Neural progenitor cell (in vitro differentiated cells): ENCODE measurements at regions not wholly inside any gene's neighbourhood (a gene's known extent, or its start where the extent isn't known, plus 50 kb on each side); places are given as distances from the start of the nearest gene placed in this dataset.

ENCODE experiments used
- DNase-seq: peaks from one replicate; pipeline ENCODE4 v3.0.0-alpha.2; 2016; ENCODE audit warnings: low spot score
- H2AFZ ChIP-seq: fragments of 200-600 bp; sonication (generic); replicated peaks from 2 replicates; pipeline ENCODE4 v1.6.1; 2016; ENCODE audit warnings: antibody characterized with exemption
- H3F3A ChIP-seq: fragments of 200-600 bp; sonication (generic); 2 replicates; pipeline ENCODE4 v1.6.1; 2016; ENCODE audit warnings: antibody characterized with exemption, low read depth
- H3K27ac ChIP-seq: fragments of 200-600 bp; sonication (generic); 2 replicates; pipeline ENCODE4 v1.5.1; 2016; ENCODE audit warnings: mild to moderate bottlenecking
- H3K27me3 ChIP-seq: fragments of 200-600 bp; sonication (generic); 2 replicates; pipeline ENCODE4 v1.6.1; 2016; ENCODE audit warnings: mild to moderate bottlenecking, moderate library complexity
- H3K36me3 ChIP-seq: fragments of 200-600 bp; sonication (generic); 2 replicates; pipeline ENCODE4 v1.5.1; 2016
- H3K4me1 ChIP-seq: fragments of 200-600 bp; sonication (generic); 2 replicates; pipeline ENCODE4 v1.6.1; 2016; ENCODE audit warnings: mixed run types
- H3K4me2 ChIP-seq: fragments of 200-600 bp; sonication (generic); 2 replicates; pipeline ENCODE4 v1.6.1; 2016
- H3K4me3 ChIP-seq: fragments of 200-600 bp; sonication (generic); 2 replicates; pipeline ENCODE4 v1.5.1; 2016
- H3K79me2 ChIP-seq: fragments of 200-600 bp; sonication (generic); 2 replicates; pipeline ENCODE4 v1.6.1; 2016; ENCODE audit warnings: low read depth
- H3K9ac ChIP-seq: fragments of 200-600 bp; sonication (generic); 2 replicates; pipeline ENCODE4 v1.6.1; 2016
- H3K9me3 ChIP-seq: fragments of 200-600 bp; sonication (generic); 2 replicates; pipeline ENCODE4 v1.5.1; 2016; ENCODE audit warnings: low read depth
- H4K20me1 ChIP-seq: fragments of 200-600 bp; sonication (generic); 2 replicates; pipeline ENCODE4 v1.6.1; 2016; ENCODE audit warnings: low read depth
- H3K27ac Mint-ChIP-seq: 3 replicates; pipeline ENCODE4 v1.8.0; 2021; ENCODE audit warnings: mixed read lengths
- H3K27me3 Mint-ChIP-seq: 2 replicates; pipeline ENCODE4 v1.8.0; 2022; ENCODE audit warnings: low read depth, mild to moderate bottlenecking, inconsistent platforms, moderate library complexity, mixed read lengths; ENCODE audit not compliant: insufficient read depth
- H3K36me3 Mint-ChIP-seq: 3 replicates; pipeline ENCODE4 v1.8.0; 2021; ENCODE audit warnings: mixed read lengths
- H3K4me1 Mint-ChIP-seq: 3 replicates; pipeline ENCODE4 v1.8.0; 2021; ENCODE audit warnings: mixed read lengths
- H3K4me3 Mint-ChIP-seq: 3 replicates; pipeline ENCODE4 v1.8.0; 2021; ENCODE audit warnings: mild to moderate bottlenecking, moderate library complexity, mixed read lengths
- H3K9me3 Mint-ChIP-seq: 3 replicates; pipeline ENCODE4 v1.8.0; 2020; ENCODE audit warnings: mixed read lengths
- CTCF ChIP-seq: fragments of 200-600 bp; sonication (generic); IDR thresholded peaks from 2 replicates; pipeline ENCODE4 v1.5.1; 2017; ENCODE audit warnings: antibody characterized with exemption, mild to moderate bottlenecking
- EZH2 ChIP-seq: fragments of 200-600 bp; sonication (generic); IDR thresholded peaks from 2 replicates; pipeline ENCODE4 v1.6.1; 2017; ENCODE audit warnings: antibody characterized with exemption, mild to moderate bottlenecking, moderate library complexity
- EZH2phosphoT487 ChIP-seq: fragments of 200-600 bp; sonication (generic); IDR thresholded peaks from 2 replicates; pipeline ENCODE4 v1.6.1; 2017; ENCODE audit warnings: antibody characterized with exemption

- Histone ChIP-seq H3K27ac (no peak overlapping the region), H3K79me2 (no peaks in the 10 kb centered on the region), H3K4me3 (peak overlapping the region; percentile 34), H2AFZ (peak overlapping the region; percentile 94), H3K4me2 (peak overlapping the region; percentile 58), H3K9ac (no peak overlapping the region), H3K36me3 (no peaks in the 10 kb centered on the region), H3F3A (no peaks in the 10 kb centered on the region), H3K27me3 (peaks cover 30% of the 10 kb centered on the region), H4K20me1 (no peaks in the 10 kb centered on the region), H3K9me3 (no peaks in the 10 kb centered on the region), H3K4me1 (no peaks in the 10 kb centered on the region)
- Mint-ChIP-seq H3K27ac (no peak overlapping the region), H3K4me1 (peaks cover 4% of the 10 kb centered on the region), H3K9me3 (no peaks in the 10 kb centered on the region), H3K36me3 (no peaks in the 10 kb centered on the region), H3K4me3 (no peak overlapping the region), H3K27me3 (peaks cover 7% of the 10 kb centered on the region)
- TF ChIP-seq CTCF, result no peak
- TF ChIP-seq EZH2phosphoT487, result peak; percentile 28
- peak; percentile 55 for TF ChIP-seq EZH2
- DNase-seq, result peak; percentile 43
These were observed 62.3 kb upstream of the GATA2 start for GRCh38 chr3:128555098-128555825.

- no peaks in the 10 kb centered on the region for H3K79me2 ChIP-seq
- peaks cover 30% of the 10 kb centered on the region for H3K27me3 ChIP-seq
- H4K20me1 ChIP-seq, result no peaks in the 10 kb centered on the region
- no peaks in the 10 kb centered on the region for H3K9me3 ChIP-seq
- H3K27ac Mint-ChIP-seq, result peak overlapping the region; percentile 24
- no peaks in the 10 kb centered on the region for H3K9me3 Mint-ChIP-seq
- H3K9ac ChIP-seq, result no peak overlapping the region
- H3K36me3 Mint-ChIP-seq, result no peaks in the 10 kb centered on the region
- H3K4me3 ChIP-seq, result no peak overlapping the region
- no peaks in the 10 kb centered on the region for H3K36me3 ChIP-seq
- peaks cover 7% of the 10 kb centered on the region for H3K27me3 Mint-ChIP-seq
- no peak for DNase-seq
- no peak overlapping the region for H3K4me2 ChIP-seq
- H3K4me1 ChIP-seq, result no peaks in the 10 kb centered on the region
- H3K4me3 Mint-ChIP-seq, result no peak overlapping the region
- no peaks in the 10 kb centered on the region for H3F3A ChIP-seq
- H3K4me1 Mint-ChIP-seq, result peaks cover 9% of the 10 kb centered on the region
- H3K27ac ChIP-seq, result no peak overlapping the region
- TF ChIP-seq CTCF (no peak), EZH2 (no peak), EZH2phosphoT487 (no peak)
- peak overlapping the region; percentile 94 for H2AFZ ChIP-seq
These were observed 61.6 kb upstream of the GATA2 start for GRCh38 chr3:128554465-128555097.

- no peak for DNase-seq
- no peaks in the 10 kb centered on the region for H3K79me2 ChIP-seq
- H3K4me1 ChIP-seq, result no peaks in the 10 kb centered on the region
- Mint-ChIP-seq H3K4me1 (peaks cover 10% of the 10 kb centered on the region), H3K36me3 (no peaks in the 10 kb centered on the region), H3K27ac (peak overlapping the region; percentile 24), H3K9me3 (no peaks in the 10 kb centered on the region), H3K27me3 (peaks cover 7% of the 10 kb centered on the region), H3K4me3 (no peak overlapping the region)
- no peak overlapping the region for H3K4me3 ChIP-seq
- H3K9ac ChIP-seq, result no peak overlapping the region
- no peaks in the 10 kb centered on the region for H3K9me3 ChIP-seq
- no peaks in the 10 kb centered on the region for H3F3A ChIP-seq
- no peaks in the 10 kb centered on the region for H3K36me3 ChIP-seq
- no peak overlapping the region for H2AFZ ChIP-seq
- no peaks in the 10 kb centered on the region for H4K20me1 ChIP-seq
- no peak for TF ChIP-seq CTCF
- TF ChIP-seq EZH2phosphoT487, result no peak
- TF ChIP-seq EZH2, result no peak
- H3K4me2 ChIP-seq, result no peak overlapping the region
- peaks cover 30% of the 10 kb centered on the region for H3K27me3 ChIP-seq
- H3K27ac ChIP-seq, result no peak overlapping the region
These were observed 61.1 kb upstream of the GATA2 start for GRCh38 chr3:128554100-128554464.
